Osteocyte (in vitro differentiated cells): ENCODE measurements at regions not wholly inside any gene's neighbourhood (a gene's known extent, or its start where the extent isn't known, plus 50 kb on each side); places are given as distances from the start of the nearest gene placed in this dataset.

ENCODE experiments used
- DNase-seq: peaks from one replicate; pipeline ENCODE4 v3.0.0; 2021; ENCODE audit warnings: mixed read lengths; ENCODE audit not compliant: unreplicated experiment; ENCODE audit errors: extremely low spot score
- H3K27ac Mint-ChIP-seq: one replicate; pipeline ENCODE4 v1.8.0; 2021; ENCODE audit warnings: mild to moderate bottlenecking, mixed read lengths; ENCODE audit not compliant: unreplicated experiment
- H3K27me3 Mint-ChIP-seq: one replicate; pipeline ENCODE4 v1.8.0; 2021; ENCODE audit warnings: mixed read lengths; ENCODE audit not compliant: unreplicated experiment
- H3K36me3 Mint-ChIP-seq: one replicate; pipeline ENCODE4 v1.8.0; 2021; ENCODE audit warnings: mixed read lengths; ENCODE audit not compliant: unreplicated experiment
- H3K4me1 Mint-ChIP-seq: one replicate; pipeline ENCODE4 v1.8.0; 2021; ENCODE audit warnings: mixed read lengths; ENCODE audit not compliant: unreplicated experiment
- H3K4me3 Mint-ChIP-seq: one replicate; pipeline ENCODE4 v1.8.0; 2021; ENCODE audit warnings: mild to moderate bottlenecking, moderate library complexity, mixed read lengths; ENCODE audit not compliant: unreplicated experiment
- H3K9me3 Mint-ChIP-seq: one replicate; pipeline ENCODE4 v1.8.0; 2021; ENCODE audit warnings: mixed read lengths; ENCODE audit not compliant: unreplicated experiment
- CTCF ChIP-seq: fragments of 200-600 bp; sonication (generic); IDR thresholded peaks from 2 replicates; pipeline ENCODE4 v1.5.0; 2021; ENCODE audit warnings: antibody characterized with exemption, mild to moderate bottlenecking, moderate library complexity

DNA sequence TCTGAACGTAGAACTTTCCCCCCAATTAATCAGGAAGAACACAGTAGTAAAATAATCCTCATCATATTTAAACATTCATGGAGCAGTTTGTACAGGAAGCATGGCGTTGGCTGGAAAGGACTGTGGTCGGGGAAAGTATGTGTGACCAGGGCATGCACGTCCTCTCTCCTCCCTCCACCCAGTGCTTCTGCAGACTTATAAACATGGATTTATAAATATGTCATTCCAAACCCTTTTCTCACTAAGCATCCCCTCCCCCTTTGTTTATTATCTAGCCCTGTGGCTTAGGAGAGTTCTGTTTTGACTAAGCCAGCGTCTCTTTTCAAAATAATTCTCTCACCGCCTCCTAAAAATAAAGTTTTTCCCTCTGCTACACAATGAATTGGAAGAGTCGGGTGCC, 70.4 kb upstream of the DAP start:
- H3K9me3 Mint-ChIP-seq = no peaks in the 10 kb centered on the region
- H3K4me3 Mint-ChIP-seq = no peak overlapping the region
- peak overlapping the region; percentile 29 for H3K27ac Mint-ChIP-seq
- peaks cover 27% of the 10 kb centered on the region for H3K4me1 Mint-ChIP-seq
- TF ChIP-seq CTCF = no peak
- H3K27me3 Mint-ChIP-seq = no peaks in the 10 kb centered on the region
- no peaks in the 10 kb centered on the region for H3K36me3 Mint-ChIP-seq
- DNase-seq = no peak

DNA sequence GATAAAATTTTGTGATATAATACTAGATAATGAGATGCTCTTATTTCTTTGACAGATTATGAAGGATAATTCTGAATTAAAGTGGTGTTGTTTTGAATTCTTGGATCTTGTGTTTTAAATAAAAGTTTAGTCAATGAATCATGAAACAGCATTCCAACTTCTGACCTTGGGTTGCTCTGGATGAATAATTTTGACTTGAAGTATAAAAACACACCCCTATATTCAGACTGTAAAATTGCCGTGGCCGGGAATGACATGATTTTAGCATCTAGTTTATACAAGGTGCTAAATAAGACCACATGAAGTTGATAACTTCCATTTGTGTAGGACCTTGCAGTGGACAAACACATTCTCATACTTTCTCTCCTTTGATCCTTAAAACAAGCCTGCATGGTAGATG, 67.2 kb upstream of the DAP start:
- peaks cover under 1% of the 10 kb centered on the region for H3K27me3 Mint-ChIP-seq
- no peaks in the 10 kb centered on the region for H3K9me3 Mint-ChIP-seq
- H3K4me1 Mint-ChIP-seq = peaks cover 27% of the 10 kb centered on the region
- no peak overlapping the region for H3K27ac Mint-ChIP-seq
- H3K36me3 Mint-ChIP-seq = no peaks in the 10 kb centered on the region
- H3K4me3 Mint-ChIP-seq = no peak overlapping the region
- TF ChIP-seq CTCF = no peak
- DNase-seq = no peak

DNA sequence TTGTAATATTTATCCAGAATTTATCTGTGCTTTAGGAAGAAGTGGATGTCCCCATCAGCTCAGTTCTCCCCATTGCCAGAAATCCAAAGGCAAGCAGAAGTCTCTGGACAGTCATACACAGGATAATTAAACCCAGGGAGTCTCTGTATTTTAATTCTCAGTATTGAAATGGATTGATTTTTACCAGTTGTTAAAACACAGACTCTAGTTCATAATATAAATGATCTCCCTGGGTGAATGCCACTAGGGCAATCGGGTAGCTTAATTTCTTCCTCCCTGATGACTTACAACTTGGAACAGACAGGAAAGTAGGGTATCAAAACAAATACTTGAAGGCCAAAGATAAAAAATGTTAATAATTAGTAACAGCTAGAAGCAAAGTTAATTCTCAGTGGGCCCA, 66.5 kb upstream of the DAP start:
- no peak overlapping the region for H3K4me3 Mint-ChIP-seq
- peaks cover 7% of the 10 kb centered on the region for H3K27me3 Mint-ChIP-seq
- no peaks in the 10 kb centered on the region for H3K9me3 Mint-ChIP-seq
- H3K27ac Mint-ChIP-seq = no peak overlapping the region
- peaks cover 27% of the 10 kb centered on the region for H3K4me1 Mint-ChIP-seq
- no peak for TF ChIP-seq CTCF
- no peak for DNase-seq
- H3K36me3 Mint-ChIP-seq = no peaks in the 10 kb centered on the region

GRCh38 chr5:10826971-10827370, 65.9 kb upstream of the DAP start:
- no peak for TF ChIP-seq CTCF
- Mint-ChIP-seq H3K27me3 (peaks cover 12% of the 10 kb centered on the region), H3K27ac (no peak overlapping the region), H3K4me1 (peaks cover 27% of the 10 kb centered on the region), H3K9me3 (no peaks in the 10 kb centered on the region), H3K36me3 (no peaks in the 10 kb centered on the region), H3K4me3 (no peak overlapping the region)
- DNase-seq = no peak

DNA sequence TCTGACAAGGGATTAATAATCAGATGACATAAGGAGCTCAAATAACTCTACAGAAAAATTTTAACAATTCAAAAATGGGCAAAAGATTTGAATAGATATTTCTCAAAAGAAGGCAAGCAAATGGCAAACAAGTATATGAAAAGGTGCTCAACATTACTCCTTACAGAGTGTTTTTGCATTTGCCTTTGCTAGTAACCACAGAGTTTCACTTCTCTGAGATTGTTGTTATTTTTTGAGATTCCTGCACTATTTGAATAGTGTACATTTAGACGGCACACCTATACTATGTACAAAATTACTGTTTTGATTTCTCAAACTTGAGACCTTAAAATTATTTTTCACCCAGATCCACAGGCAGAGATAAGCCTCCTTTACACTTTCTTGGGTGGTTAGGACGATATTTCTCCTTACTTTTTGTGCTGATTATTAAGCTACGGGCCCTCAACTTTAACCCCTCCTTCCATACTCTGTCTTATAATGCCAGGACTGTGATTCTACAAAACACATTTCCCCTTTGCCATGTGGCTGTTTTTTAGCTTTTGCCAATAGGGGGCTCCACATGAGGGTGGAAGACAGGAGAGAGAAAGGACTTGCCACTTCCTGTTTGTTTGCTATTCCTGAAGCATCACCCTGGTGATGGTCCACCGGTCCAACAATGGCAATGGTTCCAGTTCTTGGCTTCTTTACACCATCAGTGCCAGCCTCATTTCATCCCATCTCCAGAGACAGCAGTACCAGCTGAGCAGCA, 65.0 kb upstream of the DAP start:
- TF ChIP-seq CTCF = no peak
- DNase-seq = no peak
- H3K4me3 Mint-ChIP-seq = no peak overlapping the region
- no peak overlapping the region for H3K27ac Mint-ChIP-seq
- no peaks in the 10 kb centered on the region for H3K36me3 Mint-ChIP-seq
- H3K4me1 Mint-ChIP-seq = peaks cover 19% of the 10 kb centered on the region
- no peaks in the 10 kb centered on the region for H3K9me3 Mint-ChIP-seq
- peaks cover 19% of the 10 kb centered on the region for H3K27me3 Mint-ChIP-seq
